Prostate gland (tissue), 2 donors: ENCODE measurements at regions not wholly inside any gene's neighbourhood (a gene's known extent, or its start where the extent isn't known, plus 50 kb on each side); places are given as distances from the start of the nearest gene placed in this dataset.

ENCODE experiments used
- POLR2A ChIP-seq: fragments of 450-650 bp; IDR thresholded peaks from one replicate; pipeline ENCODE4 v1.6.1; 2016; ENCODE audit warnings: antibody characterized with exemption, mild to moderate bottlenecking
- POLR2AphosphoS5 ChIP-seq: sonication (generic); formaldehyde crosslinking; IDR thresholded peaks from one replicate; pipeline ENCODE4 v1.6.1; 2017; ENCODE audit warnings: antibody characterized with exemption
- TF ChIP-seq, protein P1 (sequence below), 4 experiments: fragments of 200-600 bp in 2 of 4; fragments of 450-650 bp in 2 of 4; sonication (generic) in 2 of 4; IDR thresholded peaks; 1 replicate in 3 of 4; 2 replicates in 1 of 4; pipeline ENCODE4 v1.5.1; 2016 to 2019; ENCODE audit warnings: antibody characterized with exemption in 4 of 4, mild to moderate bottlenecking in 2 of 4, moderate library complexity in 2 of 4

DNA sequence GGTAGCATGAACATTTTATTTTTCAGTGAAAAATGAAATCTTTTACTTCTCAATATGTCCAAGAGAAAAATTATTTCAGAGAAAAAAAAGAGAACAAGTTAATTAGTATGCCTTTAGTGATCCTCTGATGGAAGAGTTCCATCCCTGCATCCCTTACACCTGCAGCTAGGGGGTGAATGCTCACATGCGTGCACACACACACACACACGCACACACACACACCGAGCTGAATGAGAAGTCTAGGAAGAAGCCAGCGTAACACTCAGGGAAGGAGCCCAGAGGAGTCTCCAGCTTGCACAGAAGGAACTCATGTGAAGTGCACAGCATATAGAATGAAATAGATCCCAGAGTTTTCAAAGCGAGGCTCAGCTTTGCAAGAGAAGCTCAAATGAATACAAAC lies 510.5 kb downstream of the IRS2 start:
- TF ChIP-seq, protein P1, sequence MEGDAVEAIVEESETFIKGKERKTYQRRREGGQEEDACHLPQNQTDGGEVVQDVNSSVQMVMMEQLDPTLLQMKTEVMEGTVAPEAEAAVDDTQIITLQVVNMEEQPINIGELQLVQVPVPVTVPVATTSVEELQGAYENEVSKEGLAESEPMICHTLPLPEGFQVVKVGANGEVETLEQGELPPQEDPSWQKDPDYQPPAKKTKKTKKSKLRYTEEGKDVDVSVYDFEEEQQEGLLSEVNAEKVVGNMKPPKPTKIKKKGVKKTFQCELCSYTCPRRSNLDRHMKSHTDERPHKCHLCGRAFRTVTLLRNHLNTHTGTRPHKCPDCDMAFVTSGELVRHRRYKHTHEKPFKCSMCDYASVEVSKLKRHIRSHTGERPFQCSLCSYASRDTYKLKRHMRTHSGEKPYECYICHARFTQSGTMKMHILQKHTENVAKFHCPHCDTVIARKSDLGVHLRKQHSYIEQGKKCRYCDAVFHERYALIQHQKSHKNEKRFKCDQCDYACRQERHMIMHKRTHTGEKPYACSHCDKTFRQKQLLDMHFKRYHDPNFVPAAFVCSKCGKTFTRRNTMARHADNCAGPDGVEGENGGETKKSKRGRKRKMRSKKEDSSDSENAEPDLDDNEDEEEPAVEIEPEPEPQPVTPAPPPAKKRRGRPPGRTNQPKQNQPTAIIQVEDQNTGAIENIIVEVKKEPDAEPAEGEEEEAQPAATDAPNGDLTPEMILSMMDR (IDR thresholded peaks at IDR 0.05) = peak in 2 of 4 experiments; percentile 9 to 44
- TF ChIP-seq POLR2AphosphoS5 = no peak
- TF ChIP-seq POLR2A = no peak
